ENCODE measurements at regions not wholly inside any gene's neighbourhood (a gene's known extent, or its start where the extent isn't known, plus 50 kb on each side); places are given as distances from the start of the nearest gene placed in this dataset.

DNA sequence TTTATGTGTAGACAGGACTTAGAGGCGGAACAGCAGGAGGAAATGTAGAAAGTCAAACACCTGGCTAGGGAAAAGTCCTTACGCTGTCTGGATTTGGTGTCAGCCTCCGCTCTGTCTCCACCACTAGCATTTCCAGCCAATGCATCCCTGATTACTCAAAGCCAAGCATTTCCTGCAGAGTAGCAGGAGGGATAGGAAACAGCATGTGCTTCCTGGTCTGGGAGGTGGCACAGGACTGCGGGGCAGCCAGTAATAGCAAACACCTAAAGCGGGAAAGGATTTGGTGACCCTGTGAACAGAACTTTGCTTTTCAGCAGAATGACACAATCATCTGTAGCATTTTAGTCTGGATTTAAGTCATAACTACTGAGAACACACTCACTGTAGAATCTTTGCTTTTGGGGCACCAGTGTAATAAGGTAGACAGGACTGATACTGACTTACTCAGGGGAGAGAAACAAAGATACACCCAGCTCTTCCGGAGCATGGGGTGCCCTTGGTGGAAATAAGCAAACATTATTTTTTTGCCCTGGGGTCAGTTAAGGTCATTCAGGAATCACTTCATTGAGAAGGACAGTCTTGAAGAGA lies 133.3 kb upstream of the AHI1 start:
- Histone ChIP-seq H3K27me3 (replicated peaks; ENCODE audit: insufficient read depth, low read length) (no peaks in the 10 kb centered on the region), H3K9ac (ENCODE audit: low read length) (no peak overlapping the region), H2AFZ (ENCODE audit: low read length) (no peak overlapping the region), H3K9me3 (replicated peaks; ENCODE audit: insufficient read depth, low read length) (no peaks in the 10 kb centered on the region), H3K4me2 (ENCODE audit: low read depth, low read length) (no peak overlapping the region), H3K9me2 (replicated peaks; ENCODE audit: insufficient read depth, low read length) (no peaks in the 10 kb centered on the region), H4K20me1 (ENCODE audit: insufficient read depth, low read length) (no peaks in the 10 kb centered on the region), H3K79me2 (ENCODE audit: low read length) (no peaks in the 10 kb centered on the region), H3K4me1 (ENCODE audit: low read length) (no peaks in the 10 kb centered on the region), H3F3A (ENCODE audit: insufficient read depth, low read length) (no peaks in the 10 kb centered on the region), H3K36me3 (replicated peaks; ENCODE audit: insufficient read depth, low read length) (no peaks in the 10 kb centered on the region), H3K4me3 (ENCODE audit: low read length) (no peak overlapping the region), H3K27ac (ENCODE audit: low read length) (no peak overlapping the region)
- DNase-seq = no peak
- TF ChIP-seq EZH2 (optimal IDR thresholded peaks at IDR 0.05; ENCODE audit: low read depth, low read length) (no peak), EZH2phosphoT487 (IDR thresholded peaks at IDR 0.05; ENCODE audit: low read length) (no peak)
- TF ChIP-seq, protein P1, sequence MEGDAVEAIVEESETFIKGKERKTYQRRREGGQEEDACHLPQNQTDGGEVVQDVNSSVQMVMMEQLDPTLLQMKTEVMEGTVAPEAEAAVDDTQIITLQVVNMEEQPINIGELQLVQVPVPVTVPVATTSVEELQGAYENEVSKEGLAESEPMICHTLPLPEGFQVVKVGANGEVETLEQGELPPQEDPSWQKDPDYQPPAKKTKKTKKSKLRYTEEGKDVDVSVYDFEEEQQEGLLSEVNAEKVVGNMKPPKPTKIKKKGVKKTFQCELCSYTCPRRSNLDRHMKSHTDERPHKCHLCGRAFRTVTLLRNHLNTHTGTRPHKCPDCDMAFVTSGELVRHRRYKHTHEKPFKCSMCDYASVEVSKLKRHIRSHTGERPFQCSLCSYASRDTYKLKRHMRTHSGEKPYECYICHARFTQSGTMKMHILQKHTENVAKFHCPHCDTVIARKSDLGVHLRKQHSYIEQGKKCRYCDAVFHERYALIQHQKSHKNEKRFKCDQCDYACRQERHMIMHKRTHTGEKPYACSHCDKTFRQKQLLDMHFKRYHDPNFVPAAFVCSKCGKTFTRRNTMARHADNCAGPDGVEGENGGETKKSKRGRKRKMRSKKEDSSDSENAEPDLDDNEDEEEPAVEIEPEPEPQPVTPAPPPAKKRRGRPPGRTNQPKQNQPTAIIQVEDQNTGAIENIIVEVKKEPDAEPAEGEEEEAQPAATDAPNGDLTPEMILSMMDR (IDR thresholded peaks at IDR 0.05; ENCODE audit: low read length) = no peak

DNA sequence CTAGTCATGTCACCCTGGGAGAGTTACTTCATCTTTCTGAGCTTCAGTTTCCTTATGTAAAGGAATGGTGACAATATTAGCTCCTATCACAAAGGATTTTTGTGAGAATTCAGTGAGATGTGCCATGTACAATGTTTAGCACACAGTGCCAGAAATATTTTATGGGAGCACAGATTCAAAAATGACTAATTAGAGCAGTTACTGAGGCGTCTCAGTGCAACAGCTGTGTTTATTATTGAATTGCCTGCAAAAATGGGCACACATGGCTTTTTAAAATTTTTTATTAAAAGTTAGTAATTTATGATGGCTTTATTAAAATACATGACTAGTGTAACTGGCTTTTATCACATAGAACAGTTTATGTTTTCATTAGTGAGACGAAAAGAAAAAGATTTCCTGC lies 134.3 kb upstream of the AHI1 start:
- no peaks in the 10 kb centered on the region for H3K9me3 ChIP-seq (replicated peaks; ENCODE audit: insufficient read depth, low read length)
- TF ChIP-seq EZH2 (optimal IDR thresholded peaks at IDR 0.05; ENCODE audit: low read depth, low read length) (no peak), EZH2phosphoT487 (IDR thresholded peaks at IDR 0.05; ENCODE audit: low read length) (no peak)
- TF ChIP-seq, protein P1 (IDR thresholded peaks at IDR 0.05; ENCODE audit: low read length) = no peak
- no peak overlapping the region for H2AFZ ChIP-seq (ENCODE audit: low read length)
- H4K20me1 ChIP-seq (ENCODE audit: insufficient read depth, low read length) = no peaks in the 10 kb centered on the region
- H3K27me3 ChIP-seq (replicated peaks; ENCODE audit: insufficient read depth, low read length) = no peaks in the 10 kb centered on the region
- no peak for DNase-seq
- H3F3A ChIP-seq (ENCODE audit: insufficient read depth, low read length) = no peaks in the 10 kb centered on the region
- no peak overlapping the region for H3K9ac ChIP-seq (ENCODE audit: low read length)
- H3K79me2 ChIP-seq (ENCODE audit: low read length) = no peaks in the 10 kb centered on the region
- no peaks in the 10 kb centered on the region for H3K4me1 ChIP-seq (ENCODE audit: low read length)
- H3K36me3 ChIP-seq (replicated peaks; ENCODE audit: insufficient read depth, low read length) = no peaks in the 10 kb centered on the region
- no peak overlapping the region for H3K4me2 ChIP-seq (ENCODE audit: low read depth, low read length)
- H3K4me3 ChIP-seq (ENCODE audit: low read length) = no peak overlapping the region
- H3K27ac ChIP-seq (ENCODE audit: low read length) = no peak overlapping the region
- H3K9me2 ChIP-seq (replicated peaks; ENCODE audit: insufficient read depth, low read length) = no peaks in the 10 kb centered on the region

DNA sequence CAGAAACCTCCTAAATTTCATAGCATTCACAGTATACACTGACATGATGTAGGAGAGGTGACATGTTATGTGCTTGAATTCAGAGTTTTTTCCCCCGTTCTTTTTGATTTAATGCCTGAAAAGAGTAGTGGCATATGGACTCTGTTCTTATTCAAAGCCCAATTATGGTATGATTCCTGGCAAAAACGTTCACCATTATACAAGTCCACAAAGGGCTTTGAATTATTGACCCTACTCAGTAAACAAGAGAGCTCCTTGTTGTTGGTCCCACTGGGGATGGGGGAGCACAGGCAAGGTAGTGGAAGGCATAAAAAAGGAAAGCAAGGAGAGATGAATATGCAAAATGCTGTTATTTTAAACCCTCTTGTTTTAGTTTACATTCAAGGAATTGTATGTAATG lies 136.0 kb upstream of the AHI1 start:
- no peaks in the 10 kb centered on the region for H3K27me3 ChIP-seq (replicated peaks; ENCODE audit: insufficient read depth, low read length)
- DNase-seq = no peak
- H3K4me2 ChIP-seq (ENCODE audit: low read depth, low read length) = no peak overlapping the region
- TF ChIP-seq, protein P1 (IDR thresholded peaks at IDR 0.05; ENCODE audit: low read length) = no peak
- TF ChIP-seq EZH2 (optimal IDR thresholded peaks at IDR 0.05; ENCODE audit: low read depth, low read length) = no peak
- TF ChIP-seq EZH2phosphoT487 (IDR thresholded peaks at IDR 0.05; ENCODE audit: low read length) = no peak
- no peak overlapping the region for H3K27ac ChIP-seq (ENCODE audit: low read length)
- no peaks in the 10 kb centered on the region for H4K20me1 ChIP-seq (ENCODE audit: insufficient read depth, low read length)
- H3K9me2 ChIP-seq (replicated peaks; ENCODE audit: insufficient read depth, low read length) = no peaks in the 10 kb centered on the region
- no peak overlapping the region for H3K4me3 ChIP-seq (ENCODE audit: low read length)
- no peaks in the 10 kb centered on the region for H3K4me1 ChIP-seq (ENCODE audit: low read length)
- H3K36me3 ChIP-seq (replicated peaks; ENCODE audit: insufficient read depth, low read length) = no peaks in the 10 kb centered on the region
- H3K79me2 ChIP-seq (ENCODE audit: low read length) = no peaks in the 10 kb centered on the region
- H2AFZ ChIP-seq (ENCODE audit: low read length) = no peak overlapping the region
- no peaks in the 10 kb centered on the region for H3K9me3 ChIP-seq (replicated peaks; ENCODE audit: insufficient read depth, low read length)
- H3F3A ChIP-seq (ENCODE audit: insufficient read depth, low read length) = no peaks in the 10 kb centered on the region
- H3K9ac ChIP-seq (ENCODE audit: low read length) = no peak overlapping the region
